Caki2 (cell line): ENCODE measurements at regions not wholly inside any gene's neighbourhood (a gene's known extent, or its start where the extent isn't known, plus 50 kb on each side); places are given as distances from the start of the nearest gene placed in this dataset.
"Not testable (repeated sequence)": the region's sequence is repeated elsewhere in the genome, so short reads cannot be mapped to it uniquely, and the experiment has no call there.

Experiments used
- DNase-seq: peaks from one replicate; pipeline ENCODE4 v3.0.0-alpha.2; 2015; ENCODE audit warnings: low read depth
- in situ Hi-C: cut with HindIII; loops from 2 replicates; pipeline ENCODE4 v1.10.0; 2016; ENCODE audit warnings: low sequenced_read_pairs, low pct_unique_long_range_greater_than_20kb, mixed read lengths

DNA sequence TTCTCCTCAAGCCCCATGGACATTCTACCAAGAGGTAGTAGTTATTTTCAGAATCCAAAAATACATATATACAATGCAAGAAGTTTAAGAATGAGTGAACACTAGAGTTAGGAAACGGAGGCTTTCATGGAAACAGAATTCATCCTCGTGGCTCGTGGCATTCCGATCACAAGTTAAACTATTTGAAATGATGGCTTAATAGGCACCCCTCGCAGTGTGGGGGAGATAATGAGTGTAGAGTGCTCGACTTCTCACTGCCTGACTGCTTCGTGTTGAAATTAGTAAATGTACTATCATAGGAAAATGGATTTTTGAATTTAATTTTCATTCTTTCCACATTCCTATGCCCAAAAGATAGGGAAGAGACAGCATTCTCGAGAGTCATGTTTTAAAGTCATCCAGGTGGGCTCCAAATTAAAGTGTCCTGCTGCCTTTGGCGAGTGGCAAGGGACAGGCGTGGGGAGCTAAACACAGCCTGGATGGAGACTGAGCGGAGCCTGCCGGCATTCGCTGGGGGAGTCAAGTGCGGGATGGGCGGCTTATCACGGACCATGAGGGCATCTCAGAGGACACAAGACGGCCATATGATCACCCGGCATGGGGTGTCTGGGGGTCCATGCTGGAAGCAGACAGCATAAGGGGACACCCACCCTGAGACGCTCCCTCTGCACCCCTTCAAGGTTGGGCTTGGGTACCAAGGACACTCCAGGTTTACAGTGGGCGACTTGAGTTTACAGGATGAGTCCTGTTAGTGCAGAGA is 165.2 kb downstream of the TEX29 start:
- no peak for DNase-seq
- in situ Hi-C loops: no loop called here

DNA sequence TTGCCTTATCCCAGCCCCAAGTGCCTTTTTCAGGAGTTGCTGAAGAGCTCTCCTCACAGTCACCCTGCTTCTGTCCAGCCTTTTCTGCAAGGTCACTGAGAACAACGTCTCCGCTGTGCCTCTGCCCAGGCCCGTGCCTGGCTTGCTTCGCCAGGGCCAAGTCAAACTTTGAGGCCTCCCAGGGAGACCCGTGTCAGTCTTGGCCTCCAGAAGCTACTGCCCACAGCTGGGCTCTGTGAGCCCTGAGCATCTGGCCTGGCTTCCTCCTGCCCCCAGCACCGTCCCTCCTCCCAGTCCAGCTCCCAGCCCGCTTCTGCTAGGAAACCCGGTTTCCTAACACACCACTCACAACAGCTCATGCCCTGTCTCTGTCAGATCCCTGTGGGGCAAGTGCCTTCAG is 165.9 kb downstream of the TEX29 start:
- in situ Hi-C loops: no loop called here
- no peak for DNase-seq

- DNase-seq: no peak
- in situ Hi-C loops: no loop called here
Observed at GRCh38 chr13:111486801-111487200, 166.4 kb downstream of the TEX29 start.

DNA sequence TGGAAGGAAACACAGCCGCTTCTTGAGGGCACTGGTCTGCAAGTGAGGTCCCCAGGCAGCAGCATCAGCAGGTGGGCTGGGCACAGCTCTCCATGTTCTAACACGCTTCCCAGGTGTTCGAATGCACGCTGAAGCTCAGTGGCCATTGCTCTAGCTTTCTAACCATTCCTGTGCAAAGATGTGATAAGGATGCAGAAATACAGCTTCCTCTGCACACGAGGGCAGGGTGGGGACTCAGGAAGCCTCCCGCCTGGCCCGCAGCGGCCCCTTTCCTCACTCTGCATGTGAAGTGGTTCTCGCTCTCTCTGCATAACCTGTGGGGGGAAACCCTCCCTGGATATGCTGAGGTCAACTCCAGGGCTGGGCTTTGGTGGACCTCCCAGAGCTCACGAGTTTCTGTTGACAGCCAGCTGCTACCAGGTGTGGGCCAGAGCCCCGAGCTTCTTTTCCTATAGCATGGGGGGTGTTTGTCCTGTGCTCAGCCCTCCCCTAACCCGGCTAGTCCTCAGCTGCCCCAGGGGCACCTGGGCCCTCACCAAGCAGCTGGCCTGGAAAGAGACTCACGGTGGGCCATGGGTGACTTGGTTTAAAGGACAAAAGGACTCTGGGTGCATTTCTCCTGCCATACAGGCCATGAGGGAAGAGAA is 168.2 kb downstream of the TEX29 start:
- no peak for DNase-seq
- in situ Hi-C loops: no loop called here

DNA sequence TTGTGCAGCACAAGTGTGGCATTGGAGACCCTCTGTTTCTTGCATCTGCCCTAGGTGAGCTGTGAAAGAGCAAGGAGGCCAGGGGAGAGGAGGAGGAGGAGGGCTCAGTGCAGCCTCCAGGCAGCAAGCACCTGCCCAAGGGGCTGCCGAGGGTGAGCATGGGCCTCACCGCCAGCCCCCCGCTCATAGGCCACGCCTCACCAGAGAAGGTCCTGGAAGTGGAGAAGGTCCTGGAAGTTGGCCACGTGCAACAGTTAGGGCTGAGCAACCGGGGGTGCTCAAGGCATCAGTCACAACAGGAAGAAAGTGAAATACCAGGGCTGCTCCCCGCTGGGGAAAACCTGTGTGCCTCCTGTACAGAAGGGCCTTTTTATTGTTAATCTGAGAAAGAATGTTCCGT is 168.9 kb downstream of the TEX29 start:
- no peak for DNase-seq
- in situ Hi-C loops: no loop called here

- DNase-seq: no peak
- in situ Hi-C loops: no loop called here
Observed at GRCh38 chr13:111490611-111491010, 170.2 kb downstream of the TEX29 start.

- no peak for DNase-seq
- in situ Hi-C loops: no loop called here
Observed at GRCh38 chr13:111491021-111491420, 170.6 kb downstream of the TEX29 start.

- no peak for DNase-seq
- in situ Hi-C loops: no loop called here
Observed at GRCh38 chr13:111491659-111492058, 171.2 kb downstream of the TEX29 start.

DNA sequence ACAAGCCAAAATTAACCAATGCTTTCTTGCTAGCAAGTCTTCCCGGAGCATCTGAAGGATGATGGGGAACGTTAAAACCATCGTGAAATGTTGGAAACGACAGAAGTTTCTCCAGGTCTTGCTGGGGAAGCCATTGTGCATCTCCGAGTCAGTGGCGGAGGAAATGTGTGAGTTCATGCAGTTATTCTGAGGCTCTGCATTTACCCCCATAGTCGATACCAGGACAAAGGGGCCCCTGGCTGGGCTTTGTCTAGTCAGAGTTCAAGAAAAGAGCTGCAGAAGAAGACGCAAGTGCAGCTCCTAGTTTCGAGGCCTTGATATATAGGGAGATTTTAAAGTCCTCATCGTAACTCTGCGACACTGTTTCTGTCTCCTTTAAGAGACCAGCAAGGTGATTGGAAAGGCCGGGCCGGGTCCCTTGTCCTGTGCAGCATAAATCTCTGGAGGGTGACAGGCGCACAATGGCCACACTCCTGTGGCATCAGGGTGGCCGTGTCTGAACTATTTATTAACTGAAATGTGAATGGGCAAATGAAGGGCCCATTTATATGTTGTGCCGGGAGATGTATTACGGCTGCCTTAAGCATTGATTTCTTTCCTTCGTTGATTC is 172.0 kb downstream of the TEX29 start:
- in situ Hi-C loops: no loop called here
- DNase-seq: no peak

DNA sequence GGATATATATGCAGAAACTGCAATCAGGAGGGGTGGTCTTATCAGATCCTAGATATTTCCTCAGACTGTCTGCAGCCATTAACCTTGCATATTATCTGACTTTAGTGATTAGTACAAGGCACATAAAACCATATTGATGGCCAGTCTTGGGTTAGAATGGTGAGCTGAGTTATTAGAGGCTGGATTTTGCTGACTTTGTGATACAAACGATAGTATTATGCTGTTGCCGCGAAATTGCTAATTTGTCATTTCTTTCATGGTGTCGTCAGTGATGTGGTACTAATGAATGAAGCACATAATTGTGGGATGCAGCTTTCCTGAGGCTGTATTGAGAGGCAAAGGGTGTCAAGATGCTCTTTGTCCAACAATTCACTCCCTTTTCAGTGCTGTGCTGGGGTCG is 172.5 kb downstream of the TEX29 start:
- in situ Hi-C loops: no loop called here
- DNase-seq: no peak

DNA sequence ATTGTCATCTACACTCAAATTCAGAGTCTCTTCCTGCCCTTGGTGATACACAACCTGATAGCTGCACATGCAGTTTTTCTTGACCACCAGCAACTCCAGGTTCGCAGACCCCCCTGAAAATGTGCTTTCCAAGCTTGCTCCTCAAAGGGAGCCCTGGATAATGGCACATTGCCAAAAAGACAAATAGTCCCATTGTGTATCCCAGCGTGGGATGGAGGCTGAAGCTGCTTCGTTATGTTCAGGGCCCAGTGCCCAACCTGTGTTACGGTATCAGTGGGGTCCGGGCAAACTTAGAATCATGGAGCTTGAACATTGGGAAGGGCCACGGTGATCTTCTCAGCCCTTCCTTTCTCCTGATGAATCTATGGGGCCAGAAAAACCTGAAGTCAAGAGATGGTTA is 173.0 kb downstream of the TEX29 start:
- in situ Hi-C loops: no loop called here
- no peak for DNase-seq

DNA sequence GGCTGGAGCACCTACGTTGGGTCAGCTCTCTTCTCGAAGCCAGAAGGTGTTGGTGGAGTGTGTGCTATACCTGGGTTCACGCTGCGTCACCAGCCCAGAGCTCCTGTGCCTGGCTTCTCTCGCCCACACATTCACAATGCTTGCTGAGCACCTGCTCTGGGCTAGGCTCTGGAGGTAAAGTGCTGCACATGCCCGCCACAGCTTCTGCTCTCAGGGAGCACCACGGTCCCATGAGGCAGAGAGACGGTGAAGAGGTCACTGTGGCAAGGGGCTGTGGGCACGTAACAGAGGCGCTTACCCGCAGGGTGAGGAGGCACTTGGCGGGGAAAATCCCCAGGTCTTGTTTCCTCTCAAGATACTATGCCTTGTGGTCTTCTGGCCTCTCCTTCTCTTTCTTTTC is 174.2 kb downstream of the TEX29 start:
- no peak for DNase-seq
- in situ Hi-C loops: no loop called here

DNA sequence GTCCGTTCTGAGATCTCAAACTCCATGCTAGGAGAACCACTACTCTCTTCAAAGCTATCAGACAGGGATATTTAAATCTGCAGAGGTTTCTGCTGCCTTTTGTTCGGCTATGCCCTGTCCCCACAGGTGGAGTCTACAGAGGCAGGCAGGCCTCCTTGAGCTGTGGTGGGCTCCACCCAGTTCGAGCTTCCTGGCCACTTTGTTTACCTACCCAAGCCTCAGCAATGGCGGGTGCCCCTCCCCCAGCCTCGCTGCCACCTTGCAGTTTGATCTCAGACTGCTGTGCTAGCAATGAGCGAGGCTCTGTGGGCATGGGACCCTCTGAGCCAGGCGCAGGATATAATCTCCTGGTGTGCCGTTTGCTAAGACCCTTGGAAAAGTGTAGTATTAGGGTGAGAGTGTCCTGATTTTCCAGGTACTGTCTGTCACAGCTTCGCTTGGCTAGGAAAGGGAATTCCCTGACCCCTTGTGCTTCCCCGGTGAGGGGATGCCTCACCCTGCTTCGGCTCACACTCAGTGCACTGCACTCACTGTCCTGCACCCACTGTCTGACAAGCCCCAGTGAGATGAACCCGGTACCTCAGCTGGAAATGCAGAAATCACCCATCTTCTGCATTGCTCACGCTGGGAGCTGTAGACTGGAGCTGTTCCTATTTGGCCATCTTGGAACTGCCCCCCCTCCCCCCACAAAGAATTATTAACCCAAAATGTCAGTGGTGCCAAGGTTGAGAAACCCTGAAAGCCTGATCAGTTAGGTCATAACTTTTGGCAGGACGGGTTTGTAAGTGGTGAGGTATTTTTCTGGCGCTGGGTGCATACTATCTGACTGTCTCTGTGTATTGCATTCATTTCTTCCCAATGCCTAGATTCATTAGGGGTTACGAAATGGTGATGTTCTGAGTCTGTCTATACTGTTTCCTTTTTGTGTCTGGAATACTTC is 181.4 kb downstream of the TEX29 start:
- in situ Hi-C loops: not testable (repeated sequence)

GRCh38 chr13:111502957-111503356 is 182.5 kb downstream of the TEX29 start:
- DNase-seq: no peak
- in situ Hi-C loops: no loop called here

More for the DNA sequence above, 181.4 kb downstream of the TEX29 start:
- DNase-seq: not testable (repeated sequence)

- in situ Hi-C loops: no loop called here
- no peak for DNase-seq
Observed at GRCh38 chr13:111503376-111503775, 182.9 kb downstream of the TEX29 start.

DNA sequence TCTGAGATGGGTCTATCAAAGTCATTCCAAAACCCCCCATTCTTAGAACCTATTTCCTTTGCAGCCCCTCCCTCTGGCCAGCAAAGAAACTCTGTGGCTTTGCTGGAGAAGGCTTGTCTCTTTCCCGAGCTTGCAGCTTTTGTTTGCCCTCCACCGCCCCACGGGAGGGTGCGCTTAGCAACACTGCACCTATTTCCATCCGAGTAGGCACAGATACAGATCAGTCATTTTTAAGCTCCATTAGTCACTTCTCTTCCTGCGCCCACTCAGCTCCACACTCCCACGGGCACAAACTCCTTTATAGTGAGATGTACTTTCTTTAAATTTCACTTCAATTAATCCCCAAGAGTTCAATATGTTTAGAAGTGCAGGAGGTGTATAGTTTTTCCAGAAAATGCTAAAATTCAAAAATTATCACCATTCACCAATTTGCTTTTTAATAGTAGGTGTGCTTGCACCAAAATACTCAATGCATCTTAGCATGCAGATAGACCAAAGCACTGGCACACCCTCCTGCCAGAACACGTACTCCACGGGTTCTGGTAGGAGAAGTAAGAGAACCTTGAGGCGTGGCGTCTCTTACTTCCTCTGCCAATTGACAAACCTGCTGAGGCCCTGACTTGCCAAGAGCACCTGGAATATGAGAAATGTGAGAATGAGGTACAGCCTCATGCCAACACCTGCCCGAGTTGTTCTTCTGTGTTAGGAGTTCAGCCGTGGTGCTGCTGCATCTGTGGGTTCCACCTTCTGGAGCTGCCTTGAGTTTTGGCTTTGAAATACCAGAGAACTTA is 183.7 kb downstream of the TEX29 start:
- DNase-seq: no peak
- in situ Hi-C loops: no loop called here

DNA sequence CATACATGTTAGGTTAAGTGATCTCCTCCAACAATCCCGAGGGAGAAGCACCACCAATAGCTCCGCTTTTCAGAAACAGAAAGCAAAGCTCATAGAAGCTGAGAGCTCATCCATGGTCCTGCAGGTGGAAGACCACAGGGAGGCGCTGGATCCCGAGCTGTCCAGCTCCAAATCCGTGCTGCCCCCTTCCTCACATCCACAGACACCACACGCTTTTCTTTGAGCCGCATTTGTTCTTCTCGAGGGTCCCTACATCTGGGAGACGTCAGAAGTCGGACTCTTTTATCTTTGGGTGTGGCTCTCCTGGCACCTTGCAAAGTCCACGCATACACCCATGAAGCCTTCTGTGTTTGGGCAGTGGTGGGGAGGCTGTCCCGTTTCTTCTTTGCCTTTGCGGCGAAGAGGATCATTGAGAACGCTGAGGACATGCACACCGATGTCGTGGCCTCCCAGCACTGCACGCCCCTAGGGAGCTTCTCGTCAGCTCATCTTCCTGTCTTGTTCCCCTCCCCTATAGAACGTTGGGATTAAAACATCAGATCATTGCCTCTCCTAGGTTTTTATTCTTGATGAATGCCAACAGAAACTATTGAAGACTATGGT is 184.8 kb downstream of the TEX29 start:
- no peak for DNase-seq
- in situ Hi-C loops: no loop called here

DNA sequence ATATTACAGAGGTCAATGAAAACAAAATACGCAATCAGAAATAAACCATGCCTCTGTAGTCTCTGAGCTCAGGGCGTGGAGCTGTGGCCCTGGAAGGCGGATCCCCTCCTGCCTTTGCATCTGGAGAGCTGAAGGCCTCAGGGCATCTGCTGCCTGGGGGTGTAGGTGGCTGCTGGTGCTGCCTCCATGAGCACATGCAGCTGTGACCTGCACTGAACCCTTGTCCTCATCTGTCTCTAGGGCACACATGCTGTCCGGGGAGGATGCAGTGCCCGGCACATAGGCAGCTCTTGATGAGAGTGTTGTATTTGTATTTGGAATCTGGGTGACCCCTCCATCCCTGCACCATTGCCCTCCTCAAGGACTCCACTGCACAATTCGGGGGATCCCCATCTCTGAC is 185.7 kb downstream of the TEX29 start:
- no peak for DNase-seq
- in situ Hi-C loops: no loop called here
